H1 (cell line): ENCODE measurements at regions not wholly inside any gene's neighbourhood (a gene's known extent, or its start where the extent isn't known, plus 50 kb on each side); places are given as distances from the start of the nearest gene placed in this dataset.

Experiments
- BCL11A ChIP-seq, 2 experiments: IDR thresholded peaks; one replicate each; pipeline ENCODE4 v1.6.1; 2011; ENCODE audit warnings: low read depth in 2 of 2, low read length in 2 of 2, mild to moderate bottlenecking in 2 of 2
- GTF2F1 ChIP-seq: IDR thresholded peaks from 2 replicates; pipeline ENCODE4 v1.6.1; 2012; ENCODE audit warnings: low read depth, low read length, improper control_type of control experiment, borderline replicate concordance
- KDM5A ChIP-seq: fragments of 200-600 bp; IDR thresholded peaks from 2 replicates; pipeline ENCODE4 v1.7.1; 2012; ENCODE audit warnings: mild to moderate bottlenecking, low read length, inconsistent platforms, mixed read lengths
- TAF7 ChIP-seq: optimal IDR thresholded peaks from 2 replicates; pipeline ENCODE3; 2011; ENCODE audit warnings: low read depth, mild to moderate bottlenecking, inconsistent platforms, low read length, moderate library complexity, borderline replicate concordance
- TCF12 ChIP-seq: IDR thresholded peaks from 2 replicates; pipeline ENCODE4 v1.6.1; 2011; ENCODE audit warnings: low read depth, mild to moderate bottlenecking, low read length
- ZNF274 ChIP-seq: IDR thresholded peaks from 2 replicates; pipeline ENCODE4 v1.7.0; 2012; ENCODE audit warnings: low read length, borderline replicate concordance; ENCODE audit errors: extremely low read depth

- TF ChIP-seq KDM5A (no peak), BCL11A (IDR thresholded peaks at IDR 0.05; ENCODE audit: low read depth in 2 of 2, low read length in 2 of 2) (no peak), TCF12 (no peak), TAF7 (no peak), ZNF274 (no peak), GTF2F1 (no peak)
- TF ChIP-seq, all 59 proteins: peak for 0
Observed at GRCh38 chr14:94676495-94677185, 64.4 kb downstream of the SERPINA3 start (continued).
